ENCODE measurements at regions not wholly inside any gene's neighbourhood (a gene's known extent, or its start where the extent isn't known, plus 50 kb on each side); places are given as distances from the start of the nearest gene placed in this dataset.

DNA sequence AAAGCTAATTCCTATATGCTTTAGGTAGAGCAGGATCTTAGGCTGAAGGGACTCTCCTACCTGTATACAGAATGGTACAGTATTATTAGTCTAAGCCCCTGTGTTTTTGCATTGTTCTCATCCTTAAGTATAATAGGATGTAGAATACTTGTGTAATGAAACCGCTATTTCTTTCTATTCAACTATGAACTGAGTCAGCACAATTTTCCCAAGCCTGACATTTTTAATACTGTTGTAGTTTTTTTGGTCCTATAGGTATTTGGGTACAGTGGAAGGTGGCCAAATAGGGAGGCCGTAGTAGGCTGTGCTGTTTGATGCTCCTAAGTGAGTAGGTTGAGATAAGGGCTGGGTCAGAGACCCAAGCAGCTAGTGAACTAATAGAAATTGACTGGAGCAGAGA lies 205.1 kb downstream of the MACC1 start:
- no peaks in the 10 kb centered on the region for H3K79me2 ChIP-seq (ENCODE audit: control insufficient read depth, insufficient read depth, low read length)
- H3K4me1 ChIP-seq (ENCODE audit: control insufficient read depth, extremely low read depth, insufficient read depth, low read length): no peaks in the 10 kb centered on the region
- no peaks in the 10 kb centered on the region for H3K36me3 ChIP-seq (ENCODE audit: control insufficient read depth, insufficient read depth, low read length)
- H3K4me2 ChIP-seq (ENCODE audit: extremely low read depth, insufficient read depth, low read length): no peak overlapping the region
- DNase-seq (ENCODE audit: low read depth in 2 of 2): no peak
- H3K9ac ChIP-seq (ENCODE audit: insufficient read depth, low read length): no peak overlapping the region
- no peaks in the 10 kb centered on the region for H3K9me3 ChIP-seq (ENCODE audit: control insufficient read depth, insufficient read depth, low read depth, low read length)
- no peak overlapping the region for H2AFZ ChIP-seq (ENCODE audit: low read length)
- H3K27me3 ChIP-seq (ENCODE audit: control insufficient read depth, insufficient read depth, low read length): no peaks in the 10 kb centered on the region
- H3K4me3 ChIP-seq (replicated peaks in 1 of 4; ENCODE audit: control extremely low read depth in 1 of 4, insufficient read depth in 1 of 4, low read depth in 3 of 4, low read length in 4 of 4): no peak overlapping the region
- H3K27ac ChIP-seq (ENCODE audit: insufficient read depth, low read length): no peak overlapping the region
- no peak for TF ChIP-seq EZH2 (IDR thresholded peaks at IDR 0.05; ENCODE audit: low read length, missing control alignments)
- TF ChIP-seq, protein P1, sequence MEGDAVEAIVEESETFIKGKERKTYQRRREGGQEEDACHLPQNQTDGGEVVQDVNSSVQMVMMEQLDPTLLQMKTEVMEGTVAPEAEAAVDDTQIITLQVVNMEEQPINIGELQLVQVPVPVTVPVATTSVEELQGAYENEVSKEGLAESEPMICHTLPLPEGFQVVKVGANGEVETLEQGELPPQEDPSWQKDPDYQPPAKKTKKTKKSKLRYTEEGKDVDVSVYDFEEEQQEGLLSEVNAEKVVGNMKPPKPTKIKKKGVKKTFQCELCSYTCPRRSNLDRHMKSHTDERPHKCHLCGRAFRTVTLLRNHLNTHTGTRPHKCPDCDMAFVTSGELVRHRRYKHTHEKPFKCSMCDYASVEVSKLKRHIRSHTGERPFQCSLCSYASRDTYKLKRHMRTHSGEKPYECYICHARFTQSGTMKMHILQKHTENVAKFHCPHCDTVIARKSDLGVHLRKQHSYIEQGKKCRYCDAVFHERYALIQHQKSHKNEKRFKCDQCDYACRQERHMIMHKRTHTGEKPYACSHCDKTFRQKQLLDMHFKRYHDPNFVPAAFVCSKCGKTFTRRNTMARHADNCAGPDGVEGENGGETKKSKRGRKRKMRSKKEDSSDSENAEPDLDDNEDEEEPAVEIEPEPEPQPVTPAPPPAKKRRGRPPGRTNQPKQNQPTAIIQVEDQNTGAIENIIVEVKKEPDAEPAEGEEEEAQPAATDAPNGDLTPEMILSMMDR (conservative IDR thresholded peaks at IDR 0.05 in 1 of 2, IDR thresholded peaks at IDR 0.05 in 1 of 2; ENCODE audit: low read depth in 1 of 2, low read length in 2 of 2): no peak
- H4K20me1 ChIP-seq (ENCODE audit: control insufficient read depth, extremely low read depth, insufficient read depth, low read length): no peaks in the 10 kb centered on the region

DNA sequence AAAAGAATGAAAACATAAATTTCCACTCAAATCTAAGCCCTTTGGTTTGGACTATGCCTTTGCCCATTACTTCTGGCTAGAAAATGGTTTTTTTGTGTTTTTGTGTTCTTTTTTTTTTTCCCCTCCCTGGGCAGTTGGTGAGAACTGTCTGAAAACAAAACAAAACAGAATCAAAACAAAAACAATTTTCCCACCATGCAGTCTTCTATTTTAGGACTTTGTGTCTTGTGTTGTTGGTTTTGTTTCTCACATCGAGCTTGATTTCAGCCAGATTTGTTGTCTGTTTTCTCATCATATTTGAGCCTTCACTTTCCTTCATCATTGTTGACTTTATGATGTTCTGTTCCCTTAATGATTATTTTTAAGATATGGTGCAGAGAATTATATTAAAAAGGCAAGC lies 206.3 kb downstream of the MACC1 start:
- Histone ChIP-seq H2AFZ (ENCODE audit: low read length) (no peak overlapping the region), H3K27me3 (ENCODE audit: control insufficient read depth, insufficient read depth, low read length) (no peaks in the 10 kb centered on the region), H3K9ac (ENCODE audit: insufficient read depth, low read length) (no peak overlapping the region), H3K36me3 (ENCODE audit: control insufficient read depth, insufficient read depth, low read length) (no peaks in the 10 kb centered on the region), H3K79me2 (ENCODE audit: control insufficient read depth, insufficient read depth, low read length) (no peaks in the 10 kb centered on the region), H3K4me2 (ENCODE audit: extremely low read depth, insufficient read depth, low read length) (no peak overlapping the region), H3K4me1 (ENCODE audit: control insufficient read depth, extremely low read depth, insufficient read depth, low read length) (no peaks in the 10 kb centered on the region), H4K20me1 (ENCODE audit: control insufficient read depth, extremely low read depth, insufficient read depth, low read length) (no peaks in the 10 kb centered on the region), H3K9me3 (ENCODE audit: control insufficient read depth, insufficient read depth, low read depth, low read length) (no peaks in the 10 kb centered on the region), H3K4me3 (replicated peaks in 1 of 4; ENCODE audit: control extremely low read depth in 1 of 4, insufficient read depth in 1 of 4, low read depth in 3 of 4, low read length in 4 of 4) (no peak overlapping the region), H3K27ac (ENCODE audit: insufficient read depth, low read length) (no peak overlapping the region)
- no peak for DNase-seq (ENCODE audit: low read depth in 2 of 2)
- TF ChIP-seq, protein P1 (conservative IDR thresholded peaks at IDR 0.05 in 1 of 2, IDR thresholded peaks at IDR 0.05 in 1 of 2; ENCODE audit: low read depth in 1 of 2, low read length in 2 of 2): no peak
- TF ChIP-seq EZH2 (IDR thresholded peaks at IDR 0.05; ENCODE audit: low read length, missing control alignments): no peak

DNA sequence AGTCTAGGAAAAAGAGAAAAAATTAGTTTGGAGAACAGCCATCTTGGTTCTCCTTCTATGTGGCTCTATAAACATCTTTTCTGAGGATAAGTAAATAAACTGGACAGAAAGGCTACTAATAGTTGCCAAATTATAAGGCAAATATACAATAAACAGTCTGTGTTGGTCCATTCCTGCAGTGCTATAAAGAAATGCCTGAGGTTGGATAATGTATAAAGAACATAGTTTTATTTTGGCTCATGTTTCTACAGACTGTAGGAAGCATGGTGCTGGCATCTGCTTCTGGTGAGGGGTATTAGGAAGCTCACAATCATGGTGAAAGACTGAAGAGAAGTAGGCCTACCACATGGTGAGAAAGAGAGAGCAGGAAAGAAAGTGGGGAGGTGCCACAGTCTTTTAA lies 209.7 kb downstream of the MACC1 start:
- H3K27ac ChIP-seq (ENCODE audit: insufficient read depth, low read length): no peak overlapping the region
- no peak overlapping the region for H3K4me3 ChIP-seq (replicated peaks in 1 of 4; ENCODE audit: control extremely low read depth in 1 of 4, insufficient read depth in 1 of 4, low read depth in 3 of 4, low read length in 4 of 4)
- H3K4me2 ChIP-seq (ENCODE audit: extremely low read depth, insufficient read depth, low read length): no peak overlapping the region
- H4K20me1 ChIP-seq (ENCODE audit: control insufficient read depth, extremely low read depth, insufficient read depth, low read length): no peaks in the 10 kb centered on the region
- H3K9me3 ChIP-seq (ENCODE audit: control insufficient read depth, insufficient read depth, low read depth, low read length): no peaks in the 10 kb centered on the region
- no peaks in the 10 kb centered on the region for H3K36me3 ChIP-seq (ENCODE audit: control insufficient read depth, insufficient read depth, low read length)
- no peaks in the 10 kb centered on the region for H3K4me1 ChIP-seq (ENCODE audit: control insufficient read depth, extremely low read depth, insufficient read depth, low read length)
- H3K79me2 ChIP-seq (ENCODE audit: control insufficient read depth, insufficient read depth, low read length): no peaks in the 10 kb centered on the region
- H2AFZ ChIP-seq (ENCODE audit: low read length): no peak overlapping the region
- H3K9ac ChIP-seq (ENCODE audit: insufficient read depth, low read length): no peak overlapping the region
- no peaks in the 10 kb centered on the region for H3K27me3 ChIP-seq (ENCODE audit: control insufficient read depth, insufficient read depth, low read length)
- no peak for TF ChIP-seq EZH2 (IDR thresholded peaks at IDR 0.05; ENCODE audit: low read length, missing control alignments)
- TF ChIP-seq, protein P1 (conservative IDR thresholded peaks at IDR 0.05 in 1 of 2, IDR thresholded peaks at IDR 0.05 in 1 of 2; ENCODE audit: low read depth in 1 of 2, low read length in 2 of 2): no peak
- peak in 1 of 2 donors; percentile 21 for DNase-seq (ENCODE audit: low read depth in 2 of 2)
